K562 (cell line): ENCODE measurements at regions not wholly inside any gene's neighbourhood (a gene's known extent, or its start where the extent isn't known, plus 50 kb on each side); places are given as distances from the start of the nearest gene placed in this dataset.

Experiments
- NCOR1 ChIP-seq: fragments of 450-650 bp; IDR thresholded peaks from 2 replicates; pipeline ENCODE4 v1.6.1; 2016; ENCODE audit warnings: mild to moderate bottlenecking, moderate library complexity
- NFRKB ChIP-seq: fragments of 450-650 bp; IDR thresholded peaks from 2 replicates; pipeline ENCODE4 v1.6.1; 2016; ENCODE audit warnings: low read depth
- SREBF1 ChIP-seq: fragments of 150-350 bp; IDR thresholded peaks from 2 replicates; pipeline ENCODE4 v1.6.1; 2014; ENCODE audit warnings: antibody characterized with exemption, low read depth, low read length, borderline replicate concordance
- TF ChIP-seq, protein P1 (sequence below): fragments of 450-650 bp; IDR thresholded peaks from 2 replicates; pipeline ENCODE4 v1.6.1; 2017; ENCODE audit warnings: antibody characterized with exemption
- TF ChIP-seq, protein P2 (sequence below): sonication (generic); formaldehyde crosslinking; IDR thresholded peaks from 2 replicates; pipeline ENCODE4 v1.8.0; 2022; ENCODE audit warnings: mild to moderate bottlenecking, low read depth, missing genetic modification reagents
- TF ChIP-seq, protein P3 (sequence below): fragments of 450-650 bp; IDR thresholded peaks from 2 replicates; pipeline ENCODE4 v1.6.1; 2016; ENCODE audit warnings: mild to moderate bottlenecking

DNA sequence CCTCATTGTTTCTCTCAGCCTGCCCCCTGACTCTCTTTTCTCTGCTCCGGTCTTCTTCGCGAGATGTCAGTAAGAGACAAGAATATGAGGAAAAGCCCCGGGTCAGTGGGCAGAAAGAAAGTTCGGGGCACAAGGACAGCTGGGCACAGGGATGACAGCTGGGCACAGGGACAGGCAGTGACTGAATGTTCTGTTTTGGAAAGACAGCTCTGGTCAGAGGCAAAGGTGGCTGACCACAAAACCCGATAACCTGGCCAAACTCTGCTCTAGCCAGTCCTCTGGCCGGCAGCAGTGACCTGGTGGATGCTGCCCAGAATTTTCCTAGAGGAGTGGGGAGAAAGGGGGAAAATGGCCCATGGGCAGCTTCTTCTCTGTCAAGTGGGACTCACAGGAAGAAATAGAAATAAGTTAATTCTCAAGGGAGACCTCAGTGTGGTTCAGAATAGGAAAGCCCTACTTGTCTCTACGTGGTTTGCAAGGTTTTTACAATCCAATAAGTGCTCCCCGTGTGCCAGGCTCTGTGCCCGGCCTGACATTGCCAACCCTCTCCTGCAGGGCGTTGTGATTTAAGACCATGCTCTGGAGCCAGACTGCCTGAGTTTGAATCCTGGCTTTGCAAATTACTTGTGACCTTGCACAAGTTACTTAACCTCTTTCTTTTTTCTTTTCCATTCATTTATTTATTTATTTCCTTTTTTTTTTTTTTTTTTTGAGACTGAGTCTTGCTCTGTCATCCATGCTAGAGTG, 110.6 kb upstream of the ZNF716 start (continued):
- TF ChIP-seq, protein P1, sequence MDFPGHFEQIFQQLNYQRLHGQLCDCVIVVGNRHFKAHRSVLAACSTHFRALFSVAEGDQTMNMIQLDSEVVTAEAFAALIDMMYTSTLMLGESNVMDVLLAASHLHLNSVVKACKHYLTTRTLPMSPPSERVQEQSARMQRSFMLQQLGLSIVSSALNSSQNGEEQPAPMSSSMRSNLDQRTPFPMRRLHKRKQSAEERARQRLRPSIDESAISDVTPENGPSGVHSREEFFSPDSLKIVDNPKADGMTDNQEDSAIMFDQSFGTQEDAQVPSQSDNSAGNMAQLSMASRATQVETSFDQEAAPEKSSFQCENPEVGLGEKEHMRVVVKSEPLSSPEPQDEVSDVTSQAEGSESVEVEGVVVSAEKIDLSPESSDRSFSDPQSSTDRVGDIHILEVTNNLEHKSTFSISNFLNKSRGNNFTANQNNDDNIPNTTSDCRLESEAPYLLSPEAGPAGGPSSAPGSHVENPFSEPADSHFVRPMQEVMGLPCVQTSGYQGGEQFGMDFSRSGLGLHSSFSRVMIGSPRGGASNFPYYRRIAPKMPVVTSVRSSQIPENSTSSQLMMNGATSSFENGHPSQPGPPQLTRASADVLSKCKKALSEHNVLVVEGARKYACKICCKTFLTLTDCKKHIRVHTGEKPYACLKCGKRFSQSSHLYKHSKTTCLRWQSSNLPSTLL, result no peak
- TF ChIP-seq, protein P2, sequence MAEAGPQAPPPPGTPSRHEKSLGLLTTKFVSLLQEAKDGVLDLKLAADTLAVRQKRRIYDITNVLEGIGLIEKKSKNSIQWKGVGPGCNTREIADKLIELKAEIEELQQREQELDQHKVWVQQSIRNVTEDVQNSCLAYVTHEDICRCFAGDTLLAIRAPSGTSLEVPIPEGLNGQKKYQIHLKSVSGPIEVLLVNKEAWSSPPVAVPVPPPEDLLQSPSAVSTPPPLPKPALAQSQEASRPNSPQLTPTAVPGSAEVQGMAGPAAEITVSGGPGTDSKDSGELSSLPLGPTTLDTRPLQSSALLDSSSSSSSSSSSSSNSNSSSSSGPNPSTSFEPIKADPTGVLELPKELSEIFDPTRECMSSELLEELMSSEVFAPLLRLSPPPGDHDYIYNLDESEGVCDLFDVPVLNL (CRISPR knock-in tag), result no peak
- TF ChIP-seq, protein P3, sequence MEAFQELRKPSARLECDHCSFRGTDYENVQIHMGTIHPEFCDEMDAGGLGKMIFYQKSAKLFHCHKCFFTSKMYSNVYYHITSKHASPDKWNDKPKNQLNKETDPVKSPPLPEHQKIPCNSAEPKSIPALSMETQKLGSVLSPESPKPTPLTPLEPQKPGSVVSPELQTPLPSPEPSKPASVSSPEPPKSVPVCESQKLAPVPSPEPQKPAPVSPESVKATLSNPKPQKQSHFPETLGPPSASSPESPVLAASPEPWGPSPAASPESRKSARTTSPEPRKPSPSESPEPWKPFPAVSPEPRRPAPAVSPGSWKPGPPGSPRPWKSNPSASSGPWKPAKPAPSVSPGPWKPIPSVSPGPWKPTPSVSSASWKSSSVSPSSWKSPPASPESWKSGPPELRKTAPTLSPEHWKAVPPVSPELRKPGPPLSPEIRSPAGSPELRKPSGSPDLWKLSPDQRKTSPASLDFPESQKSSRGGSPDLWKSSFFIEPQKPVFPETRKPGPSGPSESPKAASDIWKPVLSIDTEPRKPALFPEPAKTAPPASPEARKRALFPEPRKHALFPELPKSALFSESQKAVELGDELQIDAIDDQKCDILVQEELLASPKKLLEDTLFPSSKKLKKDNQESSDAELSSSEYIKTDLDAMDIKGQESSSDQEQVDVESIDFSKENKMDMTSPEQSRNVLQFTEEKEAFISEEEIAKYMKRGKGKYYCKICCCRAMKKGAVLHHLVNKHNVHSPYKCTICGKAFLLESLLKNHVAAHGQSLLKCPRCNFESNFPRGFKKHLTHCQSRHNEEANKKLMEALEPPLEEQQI, result no peak
- TF ChIP-seq NCOR1 (no peak), NFRKB (no peak), SREBF1 (no peak)
- TF ChIP-seq, all 486 proteins: peak for 0
